ENCODE measurements at regions not wholly inside any gene's neighbourhood (a gene's known extent, or its start where the extent isn't known, plus 50 kb on each side); places are given as distances from the start of the nearest gene placed in this dataset.
"Not testable (repeated sequence)": the region's sequence is repeated elsewhere in the genome, so short reads cannot be mapped to it uniquely, and the experiment has no call there.

DNA sequence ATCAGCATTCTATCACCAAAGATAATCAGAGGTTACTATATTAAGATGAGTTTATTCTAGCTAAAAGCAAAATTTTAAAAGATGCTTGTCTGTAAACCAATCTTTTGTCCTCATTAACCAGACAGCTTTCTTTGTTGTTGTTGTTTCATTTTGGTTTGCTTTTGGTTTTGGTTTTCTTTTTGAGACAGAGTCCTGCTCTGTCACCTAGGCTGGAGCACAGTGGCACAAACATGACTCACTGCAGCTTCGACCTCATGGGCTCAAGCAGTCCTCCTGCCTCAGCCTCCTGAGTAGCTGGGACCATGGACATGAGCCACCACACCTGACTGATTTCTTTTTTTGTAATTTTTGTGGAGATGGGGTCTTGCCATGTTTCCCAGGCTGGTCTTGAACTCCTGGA lies 102.9 kb downstream of the COX18 start:
- Mint-ChIP-seq H3K4me1 (ENCODE audit: low read depth in 2 of 2) (no peaks in the 10 kb centered on the region), H3K4me3 (no peak overlapping the region), H3K27ac (no peak overlapping the region), H3K36me3 (peaks cover 13% of the 10 kb centered on the region), H3K9me3 (peaks cover 3% of the 10 kb centered on the region), H3K27me3 (peaks cover 0 to 1% of the 10 kb centered on the region in 2 donors)
- no peak for DNase-seq (ENCODE audit: low spot score)
- peak in 1 of 2 donors; percentile 66 for ATAC-seq

DNA sequence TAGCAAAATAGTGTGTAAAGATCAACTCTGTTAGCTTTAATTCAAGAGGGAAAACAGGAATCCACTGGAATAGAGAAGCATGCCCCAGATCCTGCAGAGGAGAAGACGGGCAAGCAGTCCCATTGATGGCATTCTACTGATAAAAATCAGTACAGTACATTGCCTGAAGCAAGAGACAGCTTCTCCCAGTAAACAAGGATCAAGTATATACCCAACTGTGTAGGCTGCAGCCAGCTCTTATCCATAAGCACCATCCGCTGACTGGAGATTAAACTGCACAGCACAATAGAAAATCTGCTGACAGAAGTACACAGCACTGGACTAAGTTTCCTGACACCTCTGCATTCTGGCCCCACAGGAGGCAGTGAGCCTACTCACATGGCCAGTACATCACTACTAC lies 110.1 kb downstream of the COX18 start:
- no peaks in the 10 kb centered on the region for H3K4me1 Mint-ChIP-seq (ENCODE audit: low read depth in 2 of 2)
- peaks cover 19% of the 10 kb centered on the region for H3K9me3 Mint-ChIP-seq
- no peak for ATAC-seq
- H3K27me3 Mint-ChIP-seq, result peaks cover 2 to 5% of the 10 kb centered on the region in 2 donors
- no peak overlapping the region for H3K4me3 Mint-ChIP-seq
- no peak overlapping the region for H3K27ac Mint-ChIP-seq
- no peak for DNase-seq (ENCODE audit: low spot score)
- H3K36me3 Mint-ChIP-seq, result peaks cover 22% of the 10 kb centered on the region

DNA sequence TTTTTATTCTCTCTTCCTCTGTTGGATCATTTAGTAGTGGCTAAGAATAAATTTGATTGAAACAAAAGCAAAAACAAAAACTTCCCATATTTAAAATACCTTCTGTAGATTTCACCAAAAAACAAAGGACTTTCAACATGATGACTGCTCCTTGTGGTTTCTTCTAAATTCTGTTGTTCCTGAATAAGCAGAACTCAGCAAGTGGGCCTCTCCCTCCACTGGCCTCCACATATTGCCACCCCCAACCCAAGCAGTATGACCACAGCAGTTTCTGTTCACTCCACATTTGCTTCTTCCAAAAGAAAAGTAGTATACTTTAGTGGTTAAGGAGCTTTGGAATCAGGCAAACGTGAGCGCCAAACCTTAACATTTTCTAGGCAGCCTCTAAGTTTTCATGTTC lies 114.7 kb downstream of the COX18 start:
- Mint-ChIP-seq H3K27me3 (peaks cover 2 to 7% of the 10 kb centered on the region in 2 donors), H3K4me1 (ENCODE audit: low read depth in 2 of 2) (no peaks in the 10 kb centered on the region), H3K4me3 (no peak overlapping the region), H3K36me3 (peaks cover 4% of the 10 kb centered on the region), H3K27ac (no peak overlapping the region), H3K9me3 (peaks cover 10% of the 10 kb centered on the region)
- DNase-seq (ENCODE audit: low spot score), result no peak
- no peak for ATAC-seq

DNA sequence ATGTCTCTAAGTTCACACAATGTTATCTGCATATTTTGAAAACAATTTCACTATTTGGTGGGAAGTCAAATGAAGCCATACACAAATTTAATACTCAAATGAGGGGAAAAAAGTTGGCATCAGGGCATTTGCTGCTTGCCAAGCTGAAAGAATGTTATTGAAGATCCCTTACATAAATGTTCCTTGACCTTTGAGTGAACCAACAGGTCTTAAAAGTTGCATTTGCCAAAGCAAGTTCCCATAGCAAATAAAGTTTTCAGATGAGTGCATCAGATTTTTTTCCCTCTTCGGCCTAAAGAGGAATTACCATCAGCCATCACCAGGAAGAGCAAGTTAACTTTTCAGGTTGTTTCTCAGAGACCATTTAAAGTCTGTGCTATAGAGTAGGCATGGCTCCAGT lies 115.9 kb downstream of the COX18 start:
- Mint-ChIP-seq H3K9me3 (peaks cover 4% of the 10 kb centered on the region), H3K27me3 (peaks cover 2 to 7% of the 10 kb centered on the region in 2 donors), H3K36me3 (no peaks in the 10 kb centered on the region), H3K4me3 (no peak overlapping the region), H3K27ac (no peak overlapping the region), H3K4me1 (ENCODE audit: low read depth in 2 of 2) (no peaks in the 10 kb centered on the region)
- DNase-seq (ENCODE audit: low spot score) (no peak), ATAC-seq (no peak)

DNA sequence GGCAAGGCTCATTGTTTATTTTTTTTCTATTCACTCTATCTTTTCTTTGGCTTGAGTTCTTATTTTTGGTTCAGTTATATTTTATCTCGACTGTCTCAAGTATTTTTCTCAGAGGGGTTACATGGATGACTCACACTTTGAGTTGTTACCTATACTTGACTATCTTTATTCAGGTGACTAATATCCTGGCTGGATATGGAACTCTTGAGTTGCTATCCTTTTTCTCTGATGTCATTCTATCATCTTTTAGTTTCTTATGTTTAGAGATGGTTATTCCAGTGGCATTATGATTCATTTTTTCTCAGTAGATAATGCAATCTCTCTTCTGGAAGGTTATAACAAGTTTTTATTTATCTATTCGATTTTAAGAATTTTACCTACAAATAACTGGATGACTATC lies 117.9 kb downstream of the COX18 start:
- no peak overlapping the region for H3K27ac Mint-ChIP-seq
- ATAC-seq, result no peak
- no peak overlapping the region for H3K4me3 Mint-ChIP-seq
- peaks cover 4% of the 10 kb centered on the region for H3K9me3 Mint-ChIP-seq
- H3K27me3 Mint-ChIP-seq, result peaks cover 0 to 7% of the 10 kb centered on the region in 2 donors
- no peaks in the 10 kb centered on the region for H3K36me3 Mint-ChIP-seq
- no peaks in the 10 kb centered on the region for H3K4me1 Mint-ChIP-seq (ENCODE audit: low read depth in 2 of 2)
- DNase-seq (ENCODE audit: low spot score), result no peak

DNA sequence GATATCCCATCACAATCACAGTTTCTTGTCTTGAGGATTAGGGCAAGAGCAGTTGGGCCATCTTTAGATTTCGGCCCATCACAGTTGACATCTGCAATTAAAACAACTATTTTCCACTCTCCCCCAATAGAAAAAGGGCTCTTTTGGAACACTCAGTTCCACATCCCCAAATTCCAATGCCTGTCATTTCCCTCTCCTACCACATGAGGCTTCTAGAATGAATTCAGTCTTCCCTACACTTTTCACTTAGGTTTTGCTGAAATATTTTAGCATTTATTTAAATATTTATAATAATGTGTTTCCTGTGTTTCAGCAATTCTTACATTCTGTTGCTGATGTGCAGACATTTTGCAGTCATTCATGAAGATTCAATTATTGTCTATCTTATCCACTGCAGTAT lies 118.4 kb downstream of the COX18 start:
- Mint-ChIP-seq H3K4me1 (ENCODE audit: low read depth in 2 of 2) (no peaks in the 10 kb centered on the region), H3K4me3 (no peak overlapping the region), H3K36me3 (no peaks in the 10 kb centered on the region), H3K9me3 (peaks cover 4% of the 10 kb centered on the region), H3K27me3 (peaks cover 0 to 7% of the 10 kb centered on the region in 2 donors), H3K27ac (no peak overlapping the region)
- no peak for DNase-seq (ENCODE audit: low spot score)
- no peak for ATAC-seq

DNA sequence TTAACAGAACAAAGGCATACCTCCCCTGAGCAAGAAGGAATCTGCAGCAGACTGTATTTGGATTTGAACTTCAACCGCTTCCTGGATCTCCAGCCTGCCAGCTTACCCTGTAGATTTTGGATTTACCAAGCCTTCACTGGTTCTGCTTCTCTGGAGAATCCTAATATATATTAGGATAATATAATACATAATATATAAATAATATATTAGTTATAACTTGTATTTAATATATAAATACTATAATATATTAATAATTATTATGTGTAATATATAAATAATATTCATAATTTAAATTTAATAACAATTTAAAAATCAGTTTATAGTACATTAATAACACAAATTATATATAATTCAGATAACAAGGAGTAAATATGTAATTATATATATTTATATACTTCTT lies 121.4 kb downstream of the COX18 start:
- H3K4me1 Mint-ChIP-seq (ENCODE audit: low read depth in 2 of 2), result no peaks in the 10 kb centered on the region

DNA sequence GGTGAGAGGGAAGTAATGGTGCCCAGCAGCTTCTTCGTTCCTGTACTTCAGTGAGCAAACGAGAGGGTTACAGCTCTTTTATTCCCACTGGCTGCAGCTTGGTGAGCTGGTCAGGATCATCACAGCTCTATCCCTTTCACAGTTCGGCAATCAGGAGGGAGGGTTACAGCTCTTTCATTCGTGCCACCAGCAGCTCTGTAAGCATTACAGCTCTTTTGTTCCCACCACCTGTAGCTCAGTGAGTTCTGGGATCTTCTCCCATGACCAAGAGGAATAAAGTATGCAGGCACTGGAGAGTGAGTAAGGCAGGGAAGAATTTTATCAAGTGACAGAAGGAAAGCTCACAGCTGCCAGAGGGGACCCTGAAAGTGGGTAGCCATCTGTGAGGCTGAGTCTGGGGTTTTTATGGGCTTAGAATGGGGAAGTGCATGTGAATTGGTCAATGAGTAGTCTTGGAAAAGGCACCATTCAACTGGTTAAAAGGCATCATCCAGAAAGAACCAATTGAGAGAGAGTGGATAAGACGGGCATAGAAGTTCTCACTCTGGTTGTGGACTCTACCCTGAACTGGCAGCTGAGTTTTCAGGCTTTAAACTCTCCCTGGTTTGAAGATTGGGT lies 123.7 kb downstream of the COX18 start:
- Mint-ChIP-seq H3K4me3 (no peak overlapping the region), H3K36me3 (no peaks in the 10 kb centered on the region), H3K27me3 (no peaks in the 10 kb centered on the region), H3K27ac (no peak overlapping the region), H3K9me3 (peaks cover 2% of the 10 kb centered on the region), H3K4me1 (ENCODE audit: low read depth in 2 of 2) (no peaks in the 10 kb centered on the region)
- ATAC-seq (no peak), DNase-seq (ENCODE audit: low spot score) (no peak)

More for the DNA sequence above, 121.4 kb downstream of the COX18 start:
- no peak overlapping the region for H3K4me3 Mint-ChIP-seq
- H3K36me3 Mint-ChIP-seq, result no peaks in the 10 kb centered on the region
- no peak for ATAC-seq
- peaks cover 0 to 7% of the 10 kb centered on the region in 2 donors for H3K27me3 Mint-ChIP-seq
- H3K27ac Mint-ChIP-seq, result no peak overlapping the region
- peaks cover 2% of the 10 kb centered on the region for H3K9me3 Mint-ChIP-seq
- no peak for DNase-seq (ENCODE audit: low spot score)

DNA sequence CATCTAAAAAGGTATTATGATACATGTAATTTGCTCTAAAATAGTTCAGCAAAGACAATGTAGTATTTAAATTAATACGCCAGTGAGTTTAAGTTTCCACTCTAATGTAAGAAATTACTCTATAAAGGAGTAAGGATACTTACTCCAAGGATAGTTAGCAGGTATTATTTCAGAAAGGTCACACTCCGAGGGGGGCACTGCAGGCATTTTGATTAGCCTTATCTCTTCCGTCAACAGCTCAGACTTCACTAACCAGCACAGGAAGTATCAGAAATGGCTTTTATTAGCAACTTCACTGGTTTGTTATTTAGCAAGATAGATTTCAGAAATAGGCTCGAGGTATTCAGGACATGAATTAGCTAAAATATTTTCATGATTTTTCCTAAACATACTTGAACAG lies 127.0 kb downstream of the COX18 start:
- ATAC-seq, result no peak
- H3K36me3 Mint-ChIP-seq, result no peaks in the 10 kb centered on the region
- no peak overlapping the region for H3K4me3 Mint-ChIP-seq
- no peak for DNase-seq (ENCODE audit: low spot score)
- peaks cover 2% of the 10 kb centered on the region for H3K9me3 Mint-ChIP-seq
- H3K27ac Mint-ChIP-seq, result no peak overlapping the region
- H3K27me3 Mint-ChIP-seq, result no peaks in the 10 kb centered on the region
- no peaks in the 10 kb centered on the region for H3K4me1 Mint-ChIP-seq (ENCODE audit: low read depth in 2 of 2)

DNA sequence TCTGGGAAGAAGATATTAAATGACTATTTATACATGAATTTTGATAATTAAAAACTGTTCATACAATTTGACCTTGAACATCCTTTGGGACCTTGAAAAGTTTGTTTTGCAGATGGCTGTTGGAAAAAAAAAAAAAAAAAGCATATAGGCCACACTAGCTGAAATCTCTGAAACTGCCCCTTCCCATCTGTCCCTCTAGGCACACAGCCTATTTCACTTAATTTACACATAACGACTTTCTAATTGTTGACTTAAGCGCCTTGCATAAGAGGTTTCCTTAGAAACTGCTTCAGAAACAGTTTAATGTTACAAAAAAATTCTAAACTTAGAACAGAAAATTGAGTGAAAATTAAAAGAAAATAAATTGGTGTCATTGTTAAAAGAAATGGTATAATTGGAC lies 131.0 kb downstream of the COX18 start:
- no peaks in the 10 kb centered on the region for H3K4me1 Mint-ChIP-seq (ENCODE audit: low read depth in 2 of 2)
- no peak for ATAC-seq
- no peak overlapping the region for H3K27ac Mint-ChIP-seq
- peaks cover 6% of the 10 kb centered on the region for H3K9me3 Mint-ChIP-seq
- no peak overlapping the region for H3K4me3 Mint-ChIP-seq
- H3K36me3 Mint-ChIP-seq, result no peaks in the 10 kb centered on the region
- H3K27me3 Mint-ChIP-seq, result no peaks in the 10 kb centered on the region
- no peak for DNase-seq (ENCODE audit: low spot score)

DNA sequence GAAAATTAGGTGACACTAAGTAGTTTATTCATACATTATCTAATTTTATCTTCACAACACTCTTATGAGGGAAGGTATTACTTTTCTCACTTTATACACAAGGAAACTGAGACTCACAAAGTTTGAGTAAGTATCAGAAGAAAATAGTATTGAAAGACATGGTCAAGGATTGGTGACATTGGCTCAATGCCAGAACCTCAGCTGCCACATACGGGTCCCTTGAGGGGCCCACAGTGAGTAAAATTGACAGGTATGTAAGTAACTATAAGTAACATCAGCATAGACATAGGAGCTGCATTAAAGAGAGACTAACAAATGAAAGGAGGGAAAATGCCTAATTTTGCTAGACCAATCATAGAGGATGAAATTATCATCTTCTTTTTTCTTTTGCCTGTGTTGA lies 134.1 kb downstream of the COX18 start:
- Mint-ChIP-seq H3K36me3 (no peaks in the 10 kb centered on the region), H3K27me3 (no peaks in the 10 kb centered on the region), H3K4me3 (no peak overlapping the region), H3K9me3 (peaks cover 6% of the 10 kb centered on the region), H3K27ac (no peak overlapping the region), H3K4me1 (ENCODE audit: low read depth in 2 of 2) (no peaks in the 10 kb centered on the region)
- ATAC-seq, result no peak
- DNase-seq (ENCODE audit: low spot score), result no peak

DNA sequence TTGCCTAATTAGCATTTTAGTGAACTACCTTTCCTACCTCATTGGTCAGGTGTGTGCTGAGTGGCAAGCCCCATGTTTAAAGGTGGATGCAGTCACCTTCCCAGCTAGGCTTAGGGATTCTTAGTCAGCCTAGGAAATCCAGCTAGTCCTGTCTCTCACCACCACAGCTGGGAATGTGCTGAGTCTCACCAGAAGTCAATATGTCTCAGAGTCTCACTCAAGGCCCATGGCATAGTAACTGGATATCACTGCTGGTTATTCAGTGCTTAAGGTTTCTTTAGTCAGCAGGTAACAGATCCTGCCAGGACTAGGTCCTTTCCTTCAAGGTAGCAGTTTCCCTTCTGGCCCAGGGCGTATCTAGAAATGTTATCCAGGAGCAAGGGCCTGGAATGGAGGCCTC lies 136.5 kb downstream of the COX18 start:
- Mint-ChIP-seq H3K4me1 (ENCODE audit: low read depth in 2 of 2) (no peaks in the 10 kb centered on the region), H3K4me3 (no peak overlapping the region), H3K9me3 (peaks cover 6% of the 10 kb centered on the region), H3K27ac (no peak overlapping the region), H3K27me3 (no peaks in the 10 kb centered on the region), H3K36me3 (no peaks in the 10 kb centered on the region)
- no peak for ATAC-seq
- no peak for DNase-seq (ENCODE audit: low spot score)

DNA sequence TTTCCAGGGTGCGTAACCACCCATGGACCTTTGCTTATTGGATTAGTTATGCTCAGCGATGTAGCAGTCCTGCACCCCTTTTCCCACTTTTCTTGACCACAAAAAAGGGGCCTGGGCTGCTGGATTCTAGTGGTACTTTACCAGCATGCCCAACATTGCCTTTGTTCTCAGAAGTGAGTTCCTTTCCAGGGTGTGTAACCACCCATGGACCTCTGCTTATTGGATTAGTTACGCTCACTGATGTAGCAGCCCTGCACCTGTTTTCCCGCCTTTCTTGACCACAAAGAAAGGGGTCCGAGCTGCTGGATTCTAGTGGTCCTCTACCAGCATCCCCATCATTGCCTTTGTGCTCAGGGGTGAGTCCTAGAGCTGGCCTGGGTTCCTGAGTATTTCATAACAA lies 138.2 kb downstream of the COX18 start:
- no peak overlapping the region for H3K4me3 Mint-ChIP-seq
- H3K9me3 Mint-ChIP-seq, result peaks cover 6% of the 10 kb centered on the region
- no peaks in the 10 kb centered on the region for H3K27me3 Mint-ChIP-seq
- H3K4me1 Mint-ChIP-seq (ENCODE audit: low read depth in 2 of 2), result no peaks in the 10 kb centered on the region
- no peak for DNase-seq (ENCODE audit: low spot score)
- no peak overlapping the region for H3K27ac Mint-ChIP-seq
- no peak for ATAC-seq
- no peaks in the 10 kb centered on the region for H3K36me3 Mint-ChIP-seq

DNA sequence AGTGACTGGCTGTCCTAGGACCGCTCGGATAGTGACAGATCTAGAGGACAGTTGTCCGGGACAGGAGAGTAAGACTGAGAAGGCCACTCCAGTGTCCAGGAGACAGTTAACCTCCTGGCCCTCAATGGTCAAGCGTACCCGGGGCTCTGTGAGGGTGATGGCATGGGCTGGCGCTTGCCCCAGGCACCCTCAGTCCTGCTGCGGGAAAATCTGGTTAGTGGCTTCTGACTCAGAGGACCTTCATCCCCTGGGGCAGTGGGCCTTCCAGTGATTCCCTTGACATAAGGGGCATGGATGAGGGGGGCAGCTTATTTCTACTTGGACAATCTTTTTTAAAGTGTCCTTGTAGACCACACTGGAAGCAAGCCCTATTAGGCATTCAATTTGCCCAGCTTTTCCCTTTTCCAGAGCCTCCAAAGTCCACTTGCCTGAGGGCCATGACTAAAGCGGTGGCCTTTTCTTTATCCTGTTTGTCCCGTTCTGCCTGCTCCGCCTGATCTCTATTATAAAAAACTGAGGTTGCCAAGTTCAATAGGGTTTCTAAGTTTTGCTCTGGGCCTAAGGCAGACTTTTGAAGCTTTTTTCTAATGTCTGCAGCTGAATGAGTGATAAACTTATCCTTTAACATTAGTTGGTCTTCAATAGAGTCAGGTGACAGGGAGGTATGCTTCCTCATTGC lies 139.8 kb downstream of the COX18 start:
- H3K4me3 Mint-ChIP-seq; ATAC-seq; H3K27me3 Mint-ChIP-seq; H3K4me1 Mint-ChIP-seq (ENCODE audit: low read depth in 2 of 2); DNase-seq (ENCODE audit: low spot score); H3K9me3 Mint-ChIP-seq; H3K36me3 Mint-ChIP-seq; H3K27ac Mint-ChIP-seq: not testable (repeated sequence)

DNA sequence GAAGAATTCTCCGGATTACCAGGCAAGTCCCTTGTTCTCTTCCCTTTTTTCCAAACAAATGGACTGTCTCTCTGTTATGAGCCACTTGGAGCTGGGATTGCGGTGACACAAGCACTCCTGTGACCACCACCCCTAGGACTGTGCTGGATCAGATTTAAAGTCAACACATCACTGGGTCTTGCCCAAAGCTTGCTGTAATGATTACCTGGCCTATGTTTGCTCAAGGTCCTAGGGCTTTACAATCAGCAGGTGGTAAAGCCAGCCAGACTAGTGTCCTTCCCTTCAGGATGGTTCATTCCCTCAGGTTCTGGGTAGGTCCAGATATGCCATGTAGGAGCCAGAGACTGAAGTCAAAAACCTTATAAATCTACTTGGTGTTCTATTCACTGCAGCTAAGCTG lies 144.7 kb downstream of the COX18 start:
- DNase-seq (ENCODE audit: low spot score), result no peak
- no peak for ATAC-seq
- H3K36me3 Mint-ChIP-seq, result no peaks in the 10 kb centered on the region
- H3K4me3 Mint-ChIP-seq, result no peak overlapping the region
- H3K27ac Mint-ChIP-seq, result no peak overlapping the region
- H3K9me3 Mint-ChIP-seq, result peaks cover 5% of the 10 kb centered on the region
- no peaks in the 10 kb centered on the region for H3K4me1 Mint-ChIP-seq (ENCODE audit: low read depth in 2 of 2)
- no peaks in the 10 kb centered on the region for H3K27me3 Mint-ChIP-seq

All from natural killer cell treated with Interleukin-12 subunit alpha and Interleukin-12 subunit beta and Interleukin-15 and Interleukin-18, amount 100 ng/mL, for 72 hours (primary cell).